ENCODE measurements at regions not wholly inside any gene's neighbourhood (a gene's known extent, or its start where the extent isn't known, plus 50 kb on each side); places are given as distances from the start of the nearest gene placed in this dataset.

DNA sequence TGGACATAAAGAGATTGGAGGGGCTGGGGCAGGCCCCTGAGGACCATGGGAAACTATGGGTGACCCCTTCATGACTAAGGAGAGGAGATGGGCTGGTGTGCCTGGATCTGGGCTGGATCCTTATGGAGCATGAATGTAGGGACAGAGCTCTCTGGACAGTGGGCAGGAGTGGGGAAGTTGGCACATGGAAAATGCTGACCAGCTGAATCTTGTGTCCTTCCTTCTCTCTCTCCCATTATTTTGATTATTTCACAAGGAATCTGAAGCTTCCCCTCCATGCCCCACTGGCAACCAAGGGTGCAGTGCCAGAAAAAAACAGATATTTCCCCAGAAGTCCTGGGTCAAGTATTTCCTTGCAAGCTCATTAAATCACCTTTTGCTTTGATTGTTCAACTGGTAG, 175.2 kb downstream of the DHX35 start:
- Histone ChIP-seq H3K9me3 (no peaks in the 10 kb centered on the region), H3K4me1 (ENCODE audit: low read depth) (no peaks in the 10 kb centered on the region), H3K36me3 (ENCODE audit: low read depth) (no peaks in the 10 kb centered on the region), H3K4me3 (no peak overlapping the region)
- TF ChIP-seq, protein P1, sequence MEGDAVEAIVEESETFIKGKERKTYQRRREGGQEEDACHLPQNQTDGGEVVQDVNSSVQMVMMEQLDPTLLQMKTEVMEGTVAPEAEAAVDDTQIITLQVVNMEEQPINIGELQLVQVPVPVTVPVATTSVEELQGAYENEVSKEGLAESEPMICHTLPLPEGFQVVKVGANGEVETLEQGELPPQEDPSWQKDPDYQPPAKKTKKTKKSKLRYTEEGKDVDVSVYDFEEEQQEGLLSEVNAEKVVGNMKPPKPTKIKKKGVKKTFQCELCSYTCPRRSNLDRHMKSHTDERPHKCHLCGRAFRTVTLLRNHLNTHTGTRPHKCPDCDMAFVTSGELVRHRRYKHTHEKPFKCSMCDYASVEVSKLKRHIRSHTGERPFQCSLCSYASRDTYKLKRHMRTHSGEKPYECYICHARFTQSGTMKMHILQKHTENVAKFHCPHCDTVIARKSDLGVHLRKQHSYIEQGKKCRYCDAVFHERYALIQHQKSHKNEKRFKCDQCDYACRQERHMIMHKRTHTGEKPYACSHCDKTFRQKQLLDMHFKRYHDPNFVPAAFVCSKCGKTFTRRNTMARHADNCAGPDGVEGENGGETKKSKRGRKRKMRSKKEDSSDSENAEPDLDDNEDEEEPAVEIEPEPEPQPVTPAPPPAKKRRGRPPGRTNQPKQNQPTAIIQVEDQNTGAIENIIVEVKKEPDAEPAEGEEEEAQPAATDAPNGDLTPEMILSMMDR (IDR thresholded peaks at IDR 0.05), result no peak
- DNase-seq (no peak), ATAC-seq (no peak)
- intact Hi-C loops (cut with DNase I, micrococcal nuclease), result no loop called here

DNA sequence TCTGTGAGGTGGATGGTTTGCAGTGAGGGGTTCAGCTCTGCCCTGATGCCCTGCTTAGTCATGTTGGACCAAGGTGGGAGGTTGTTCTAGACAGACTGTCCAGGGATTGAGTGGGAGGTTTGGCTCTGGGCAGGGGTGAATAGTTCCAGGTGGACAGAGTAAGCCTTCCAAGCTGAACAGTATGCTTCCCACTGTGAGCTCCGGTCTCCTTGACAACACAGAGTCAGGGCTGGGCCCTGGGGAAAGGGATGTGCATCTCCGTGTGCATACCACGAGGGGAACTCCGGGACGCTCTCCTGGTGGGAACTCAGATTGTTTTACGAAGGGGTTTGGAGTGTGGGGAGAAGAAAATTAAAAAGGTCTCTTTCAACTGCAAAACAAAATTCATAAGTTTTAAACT, 174.7 kb downstream of the DHX35 start:
- intact Hi-C loops (cut with DNase I, micrococcal nuclease), result no loop called here
- Histone ChIP-seq H3K4me1 (ENCODE audit: low read depth) (no peaks in the 10 kb centered on the region), H3K9me3 (no peaks in the 10 kb centered on the region), H3K36me3 (ENCODE audit: low read depth) (no peaks in the 10 kb centered on the region), H3K4me3 (no peak overlapping the region)
- TF ChIP-seq, protein P1 (IDR thresholded peaks at IDR 0.05), result no peak
- no peak for ATAC-seq
- no peak for DNase-seq

DNA sequence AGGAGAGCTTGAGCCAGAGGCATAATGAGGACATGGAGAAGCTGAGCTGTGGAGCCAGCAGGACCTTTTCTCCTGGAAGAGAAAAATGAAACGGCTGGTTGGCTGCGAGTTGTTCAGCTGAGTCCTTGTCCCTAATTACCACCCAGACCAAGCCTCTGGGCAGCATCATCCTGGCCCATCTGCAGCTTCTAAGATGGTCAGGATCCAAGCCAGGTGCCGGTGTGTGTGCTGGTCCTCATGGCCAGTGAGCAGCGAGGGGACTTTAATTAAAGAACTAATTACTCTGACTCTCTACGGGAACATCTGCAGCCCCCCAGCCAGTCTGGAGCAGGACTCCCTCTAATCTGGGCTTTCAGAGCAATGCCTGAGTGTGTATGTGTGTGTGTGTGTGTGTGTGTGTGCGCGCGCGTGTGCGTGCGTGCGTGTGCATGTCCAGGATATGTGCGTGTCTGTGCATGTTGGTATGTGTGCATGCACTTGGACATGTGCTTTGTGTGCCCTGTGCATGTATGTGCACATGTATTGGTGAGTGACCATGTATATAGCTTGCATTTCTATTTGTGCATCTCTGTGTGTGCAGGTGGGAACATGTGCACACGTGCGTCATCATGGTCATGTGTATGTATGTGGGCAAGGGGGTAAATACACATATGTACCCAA, 173.9 kb downstream of the DHX35 start:
- intact Hi-C loops (cut with DNase I, micrococcal nuclease), result no loop called here
- H3K36me3 ChIP-seq (ENCODE audit: low read depth), result no peaks in the 10 kb centered on the region
- ATAC-seq (no peak), DNase-seq (no peak)
- no peak overlapping the region for H3K4me3 ChIP-seq
- H3K4me1 ChIP-seq (ENCODE audit: low read depth), result no peaks in the 10 kb centered on the region
- TF ChIP-seq, protein P1 (IDR thresholded peaks at IDR 0.05), result no peak
- H3K9me3 ChIP-seq, result no peaks in the 10 kb centered on the region

DNA sequence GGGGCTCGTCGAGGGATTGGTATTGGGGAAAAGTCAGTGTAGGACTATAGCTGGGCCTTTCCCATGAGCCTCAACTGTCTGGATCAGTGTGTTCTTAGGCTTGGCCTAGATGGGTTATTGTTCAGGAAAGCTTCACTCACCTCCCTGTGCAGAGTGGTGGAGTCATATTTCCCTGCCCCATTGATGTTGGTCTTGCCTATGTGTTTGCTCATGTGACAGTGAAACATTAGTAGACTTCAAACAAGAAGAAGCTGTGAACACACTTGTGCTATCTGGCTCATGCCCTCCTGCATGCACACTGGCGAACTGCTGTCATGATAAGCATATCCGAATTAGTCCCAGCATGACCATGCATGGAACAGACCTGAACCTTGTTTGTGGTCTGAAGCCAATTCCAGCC, 171.1 kb downstream of the DHX35 start:
- H3K4me1 ChIP-seq (ENCODE audit: low read depth), result no peaks in the 10 kb centered on the region
- no peak for DNase-seq
- H3K9me3 ChIP-seq, result no peaks in the 10 kb centered on the region
- intact Hi-C loops (cut with DNase I, micrococcal nuclease), result no loop called here
- H3K36me3 ChIP-seq (ENCODE audit: low read depth), result no peaks in the 10 kb centered on the region
- ATAC-seq, result no peak
- no peak overlapping the region for H3K4me3 ChIP-seq
- TF ChIP-seq, protein P1 (IDR thresholded peaks at IDR 0.05), result no peak

DNA sequence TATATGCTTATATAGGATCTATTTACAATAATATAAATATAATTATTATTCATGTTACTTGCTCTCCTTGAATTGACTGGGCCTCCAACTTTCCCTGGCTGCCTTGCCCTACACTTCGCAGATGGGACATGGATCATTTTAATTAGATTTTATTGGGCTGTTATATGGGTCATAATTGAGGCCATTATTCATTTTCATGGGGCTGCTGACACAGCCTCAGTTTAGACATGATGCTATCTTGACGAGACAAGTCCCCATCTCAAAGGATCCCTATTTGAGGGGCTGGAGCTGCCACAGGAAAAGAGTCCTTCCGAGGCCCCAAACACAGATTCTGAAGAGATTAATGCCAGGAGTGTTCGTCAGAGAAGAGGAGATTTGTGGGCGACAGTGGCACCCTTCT, 170.4 kb downstream of the DHX35 start:
- no peaks in the 10 kb centered on the region for H3K4me1 ChIP-seq (ENCODE audit: low read depth)
- H3K9me3 ChIP-seq, result no peaks in the 10 kb centered on the region
- no peak overlapping the region for H3K4me3 ChIP-seq
- ATAC-seq, result no peak
- no peaks in the 10 kb centered on the region for H3K36me3 ChIP-seq (ENCODE audit: low read depth)
- no peak for DNase-seq
- TF ChIP-seq, protein P1 (IDR thresholded peaks at IDR 0.05), result no peak
- intact Hi-C loops (cut with DNase I, micrococcal nuclease), result no loop called here

DNA sequence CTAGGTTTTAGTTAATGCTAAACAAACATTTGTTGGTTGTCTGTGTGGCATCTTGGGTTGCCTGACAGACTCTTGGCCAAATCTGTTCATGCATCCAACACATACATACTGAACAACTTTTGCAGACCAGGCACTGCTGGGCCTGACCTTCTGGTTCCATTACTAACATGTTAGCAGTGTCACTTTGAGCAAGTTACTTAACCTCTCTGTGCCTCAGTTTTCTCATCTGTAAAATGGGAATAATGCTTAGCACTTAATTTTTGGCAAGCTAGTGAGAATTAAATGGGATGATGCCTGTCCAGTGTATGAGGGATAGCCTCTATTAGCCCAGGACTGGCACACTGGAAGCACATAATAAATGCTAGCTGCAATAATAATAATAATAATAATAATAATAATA, 169.9 kb downstream of the DHX35 start:
- intact Hi-C loops (cut with DNase I, micrococcal nuclease), result no loop called here
- no peaks in the 10 kb centered on the region for H3K9me3 ChIP-seq
- TF ChIP-seq, protein P1 (IDR thresholded peaks at IDR 0.05), result no peak
- ATAC-seq, result no peak
- DNase-seq, result no peak
- no peak overlapping the region for H3K4me3 ChIP-seq
- H3K4me1 ChIP-seq (ENCODE audit: low read depth), result no peaks in the 10 kb centered on the region
- no peaks in the 10 kb centered on the region for H3K36me3 ChIP-seq (ENCODE audit: low read depth)
